H1 (cell line): ENCODE measurements at regions not wholly inside any gene's neighbourhood (a gene's known extent, or its start where the extent isn't known, plus 50 kb on each side); places are given as distances from the start of the nearest gene placed in this dataset.

Source experiments
- CTCF ChIA-PET: fragments of 300-600 bp; sonication (Branson Sonifier 250); formaldehyde crosslinking; loops from one replicate; lab custom pipeline; 2021; ENCODE audit not compliant: partially characterized antibody; lab: Charles Lee
- POLR2A ChIA-PET: fragments of 300-600 bp; sonication (Branson Sonifier 250); formaldehyde crosslinking; loops from one replicate; lab custom pipeline; 2021; ENCODE audit warnings: inconsistent platforms; ENCODE audit not compliant: partially characterized antibody; lab: Charles Lee
- DNase-seq, 2 experiments: peaks; one replicate each; pipeline versions ENCODE4 v3.0.0 to v3.0.0-alpha.2; 2010 to 2022; ENCODE audit warnings: low spot score in 2 of 2, low read depth in 1 of 2, mixed read lengths in 1 of 2
- FAIRE-seq: peaks from 2 replicates; lab custom pipeline; 2011; peaks lifted over from hg19 to GRCh38; lab: Jason Lieb, UNC
- H2AFZ ChIP-seq: 2 replicates; pipeline ENCODE4 v1.8.1; 2012; ENCODE audit warnings: low read length, inconsistent platforms
- H2AK5ac ChIP-seq: 2 replicates; pipeline ENCODE4 v1.6.1; 2013; ENCODE audit warnings: low read depth, low read length
- H2BK120ac ChIP-seq: replicated peaks from 2 replicates; pipeline ENCODE3; 2013; ENCODE audit warnings: low read depth, low read length, inconsistent platforms
- H2BK12ac ChIP-seq: 2 replicates; pipeline ENCODE4 v1.6.1; 2013; ENCODE audit warnings: low read depth, low read length
- H2BK15ac ChIP-seq: 2 replicates; pipeline ENCODE4 v1.6.1; 2013; ENCODE audit warnings: low read length
- H2BK20ac ChIP-seq: 2 replicates; pipeline ENCODE4 v1.6.1; 2013; ENCODE audit warnings: low read length
- H2BK5ac ChIP-seq: 2 replicates; pipeline ENCODE4 v1.6.1; 2013; ENCODE audit warnings: low read depth, low read length
- H3K14ac ChIP-seq: 2 replicates; pipeline ENCODE4 v1.6.1; 2013; ENCODE audit warnings: inconsistent platforms; ENCODE audit not compliant: insufficient read length
- H3K18ac ChIP-seq: 2 replicates; pipeline ENCODE4 v1.6.1; 2013; ENCODE audit warnings: low read length; ENCODE audit errors: extremely low read depth
- H3K23ac ChIP-seq: 2 replicates; pipeline ENCODE4 v1.6.1; 2013; ENCODE audit warnings: inconsistent platforms; ENCODE audit not compliant: insufficient read length
- H3K23me2 ChIP-seq: 2 replicates; pipeline ENCODE4 v1.6.1; 2013; ENCODE audit warnings: low read depth, low read length
- H3K27ac ChIP-seq: 2 replicates; pipeline ENCODE4 v1.6.1; 2011; ENCODE audit warnings: low read depth, low read length, inconsistent platforms
- H3K27me3 ChIP-seq, 4 experiments: replicated peaks in 1 of 4; 1 replicate in 1 of 4; 2 replicates in 3 of 4; pipeline versions ENCODE4 v1.6.1 to v1.8.1; 2011 to 2013; ENCODE audit warnings: low read length in 3 of 4, mild to moderate bottlenecking in 3 of 4, inconsistent platforms in 2 of 4, mixed read lengths in 2 of 4, moderate library complexity in 1 of 4; ENCODE audit not compliant: control insufficient read depth in 3 of 4, insufficient read depth in 3 of 4; ENCODE audit errors: extremely low read depth in 1 of 4
- H3K36me3 ChIP-seq, 4 experiments: 2 replicates each; pipeline versions ENCODE4 v1.6.1 to v1.8.1; 2011 to 2013; ENCODE audit warnings: mild to moderate bottlenecking in 4 of 4, low read length in 3 of 4, moderate library complexity in 2 of 4, control low read depth in 1 of 4, inconsistent platforms in 1 of 4; ENCODE audit not compliant: insufficient read depth in 4 of 4, control insufficient read depth in 2 of 4
- H3K4ac ChIP-seq: replicated peaks from 2 replicates; pipeline ENCODE3; 2013; ENCODE audit warnings: low read length, low read depth, mixed read lengths, inconsistent platforms; ENCODE audit not compliant: insufficient read length
- H3K4me1 ChIP-seq, 4 experiments: replicated peaks in 1 of 4; 1 replicate in 1 of 4; 2 replicates in 3 of 4; pipeline versions ENCODE4 v1.6.1 to v1.8.1; 2011 to 2013; ENCODE audit warnings: low read length in 3 of 4, inconsistent platforms in 2 of 4, mixed read lengths in 1 of 4; ENCODE audit not compliant: insufficient read depth in 4 of 4, control insufficient read depth in 3 of 4
- H3K4me2 ChIP-seq, 2 experiments: 2 replicates each; pipeline versions ENCODE4 v1.6.1 to v1.8.1; 2011 to 2013; ENCODE audit warnings: low read depth in 2 of 2, low read length in 2 of 2, control low read depth in 1 of 2, inconsistent platforms in 1 of 2, mild to moderate bottlenecking in 1 of 2; ENCODE audit not compliant: insufficient read depth in 1 of 2
- H3K4me3 ChIP-seq, 4 experiments: fragments of 200-600, 300-600 bp in 1 of 4; sonication (generic), shearing (Covaris generic), sonication (Bioruptor Twin) in 1 of 4; 2 replicates each; pipeline versions ENCODE4 v1.5.1 to v1.8.1; 2011 to 2016; ENCODE audit warnings: low read length in 4 of 4, low read depth in 3 of 4, control low read depth in 2 of 4, inconsistent platforms in 2 of 4, mild to moderate bottlenecking in 2 of 4, mixed read lengths in 1 of 4, moderate library complexity in 1 of 4; ENCODE audit not compliant: insufficient read depth in 2 of 4; ENCODE audit errors: extremely low read depth in 1 of 4
- H3K56ac ChIP-seq: replicated peaks from 2 replicates; pipeline ENCODE3; 2013; ENCODE audit warnings: low read depth, mild to moderate bottlenecking, mixed read lengths, low read length, inconsistent platforms; ENCODE audit not compliant: insufficient read length
- H3K79me1 ChIP-seq: 2 replicates; pipeline ENCODE4 v1.6.1; 2013; ENCODE audit warnings: low read depth, low read length, control low read depth
- H3K79me2 ChIP-seq, 2 experiments: 2 replicates each; pipeline versions ENCODE4 v1.6.1 to v1.8.1; 2012 to 2013; ENCODE audit warnings: low read length in 2 of 2, mild to moderate bottlenecking in 2 of 2, inconsistent platforms in 1 of 2; ENCODE audit not compliant: insufficient read depth in 2 of 2, control insufficient read depth in 1 of 2
- H3K9ac ChIP-seq, 4 experiments: replicated peaks in 1 of 4; 1 replicate in 1 of 4; 2 replicates in 3 of 4; pipeline versions ENCODE4 v1.6.1 to v1.8.1; 2011 to 2013; ENCODE audit warnings: low read depth in 3 of 4, low read length in 3 of 4, control low read depth in 2 of 4, mild to moderate bottlenecking in 2 of 4, moderate library complexity in 2 of 4, inconsistent platforms in 1 of 4; ENCODE audit errors: extremely low read depth in 1 of 4
- H3K9me3 ChIP-seq, 2 experiments: 2 replicates each; pipeline versions ENCODE4 v1.6.1 to v1.8.1; 2012 to 2013; ENCODE audit warnings: mild to moderate bottlenecking in 2 of 2, moderate library complexity in 2 of 2, control low read depth in 1 of 2, inconsistent platforms in 1 of 2, low read depth in 1 of 2, low read length in 1 of 2, mixed read lengths in 1 of 2; ENCODE audit not compliant: insufficient read depth in 2 of 2
- H4K20me1 ChIP-seq, 2 experiments: replicated peaks in 1 of 2; 2 replicates each; pipeline versions ENCODE3 to v1.8.1; 2011 to 2013; ENCODE audit warnings: inconsistent platforms in 2 of 2, low read length in 2 of 2, mild to moderate bottlenecking in 1 of 2; ENCODE audit not compliant: insufficient read depth in 2 of 2, control insufficient read depth in 1 of 2
- H4K5ac ChIP-seq: 2 replicates; pipeline ENCODE4 v1.6.1; 2013; ENCODE audit warnings: low read length, low read depth, mixed read lengths, inconsistent platforms; ENCODE audit not compliant: insufficient read length
- H4K8ac ChIP-seq: 2 replicates; pipeline ENCODE4 v1.8.0; 2013; ENCODE audit warnings: mild to moderate bottlenecking, moderate library complexity, low read length, inconsistent platforms; ENCODE audit not compliant: insufficient read depth; ENCODE audit errors: extremely low read depth
- H4K91ac ChIP-seq: replicated peaks from 2 replicates; pipeline ENCODE3; 2013; ENCODE audit warnings: low read length, mixed read lengths, inconsistent platforms; ENCODE audit not compliant: insufficient read length
- CHD2 ChIP-seq: IDR thresholded peaks from 2 replicates; pipeline ENCODE4 v1.6.1; 2012; ENCODE audit warnings: low read length, improper control_type of control experiment
- CREB1 ChIP-seq: IDR thresholded peaks from 2 replicates; pipeline ENCODE4 v1.6.1; 2012; ENCODE audit warnings: inconsistent platforms
- EGR1 ChIP-seq: IDR thresholded peaks from 2 replicates; pipeline ENCODE4 v1.6.1; 2011; ENCODE audit warnings: low read depth, low read length, borderline replicate concordance
- GTF2F1 ChIP-seq: IDR thresholded peaks from 2 replicates; pipeline ENCODE4 v1.6.1; 2012; ENCODE audit warnings: low read depth, low read length, improper control_type of control experiment, borderline replicate concordance
- HDAC2 ChIP-seq, 2 experiments: fragments of 300-600 bp in 1 of 2; sonication (generic) in 1 of 2; IDR thresholded peaks; 2 replicates each; pipeline ENCODE4 v1.6.1; 2011 to 2012; ENCODE audit warnings: low read depth in 2 of 2, low read length in 2 of 2, mild to moderate bottlenecking in 2 of 2, moderate library complexity in 2 of 2, borderline replicate concordance in 1 of 2, inconsistent platforms in 1 of 2
- KDM4A ChIP-seq: IDR thresholded peaks from one replicate; pipeline ENCODE4 v1.7.1; 2012; ENCODE audit warnings: low read depth, mild to moderate bottlenecking, moderate library complexity, low read length, inconsistent platforms; ENCODE audit not compliant: severe bottlenecking
- KDM5A ChIP-seq: fragments of 200-600 bp; IDR thresholded peaks from 2 replicates; pipeline ENCODE4 v1.7.1; 2012; ENCODE audit warnings: mild to moderate bottlenecking, low read length, inconsistent platforms, mixed read lengths
- NANOG ChIP-seq: IDR thresholded peaks from 2 replicates; pipeline ENCODE4 v1.6.1; 2011; ENCODE audit warnings: low read length, low read depth, mild to moderate bottlenecking, inconsistent platforms; ENCODE audit not compliant: insufficient read depth, poor library complexity, severe bottlenecking
- NRF1 ChIP-seq: IDR thresholded peaks from 2 replicates; pipeline ENCODE4 v1.6.1; 2011; ENCODE audit warnings: mild to moderate bottlenecking, low read depth, low read length, improper control_type of control experiment
- SAP30 ChIP-seq: fragments of 300-600 bp; sonication (generic); IDR thresholded peaks from 2 replicates; pipeline ENCODE4 v1.7.1; 2012; ENCODE audit warnings: low read length, moderate library complexity, mild to moderate bottlenecking, inconsistent platforms; ENCODE audit not compliant: insufficient read depth, insufficient replicate concordance
- SP1 ChIP-seq: IDR thresholded peaks from 2 replicates; pipeline ENCODE4 v1.6.1; 2011; ENCODE audit warnings: low read depth, low read length
- SRF ChIP-seq: IDR thresholded peaks from 2 replicates; pipeline ENCODE4 v1.6.1; 2011; ENCODE audit warnings: mild to moderate bottlenecking, low read depth, low read length, moderate library complexity
- TBP ChIP-seq: IDR thresholded peaks from 2 replicates; pipeline ENCODE4 v1.6.1; 2011; ENCODE audit warnings: low read depth, low read length, improper control_type of control experiment
- YY1 ChIP-seq: IDR thresholded peaks from 2 replicates; pipeline ENCODE4 v1.6.1; 2011; ENCODE audit warnings: low read depth, mild to moderate bottlenecking, low read length
- ZNF274 ChIP-seq: IDR thresholded peaks from 2 replicates; pipeline ENCODE4 v1.7.0; 2012; ENCODE audit warnings: low read length, borderline replicate concordance; ENCODE audit errors: extremely low read depth
- WGBS, 2 experiments: shearing (Covaris generic) in 1 of 2; methylation state at CpG; one replicate each; pipeline versions ENCODE4 v1.1.6 to v1.1.7; 2013 to 2015; ENCODE audit warnings: low lambda C conversion rate in 2 of 2, mixed read lengths in 2 of 2, inconsistent platforms in 1 of 2, low coverage in 1 of 2, missing lambda C conversion rate in 1 of 2; ENCODE audit not compliant: insufficient replicate concordance in 2 of 2, insufficient coverage in 1 of 2, insufficient read length in 1 of 2; ENCODE audit errors: extremely low coverage in 1 of 2, missing lambda C conversion rate in 1 of 2; 5-methylcytosine and 5-hydroxymethylcytosine counted together

- DNase-seq (no peak), FAIRE-seq (no peak)
- H2BK5ac ChIP-seq, result no peak overlapping the region
- H3K4ac ChIP-seq, result no peak overlapping the region
- H2AK5ac ChIP-seq, result no peak overlapping the region
- no peaks in the 10 kb centered on the region for H3K9me3 ChIP-seq
- H3K79me1 ChIP-seq, result no peaks in the 10 kb centered on the region
- no peak overlapping the region for H4K5ac ChIP-seq
- H3K4me3 ChIP-seq, result no peak overlapping the region
- H3K9ac ChIP-seq, result no peak overlapping the region
- no peaks in the 10 kb centered on the region; the same call in 1 of the 2 replicates for H3K23me2 ChIP-seq
- no peak overlapping the region for H2BK12ac ChIP-seq
- no peaks in the 10 kb centered on the region for H3K79me2 ChIP-seq
- H3K4me1 ChIP-seq, result peaks cover 0 to 4% (median 0%) of the 10 kb centered on the region in 4 experiments; a peak in 1 of 7 replicates
- no peak overlapping the region for H2BK20ac ChIP-seq
- WGBS, 2 experiments, result 88% methylated on average over 3 of the region's 3 CpGs; no CpG with 5 or more reads in 1 of the 2 experiments
- H4K8ac ChIP-seq, result no peak overlapping the region
- no peak overlapping the region for H2AFZ ChIP-seq
- no peaks in the 10 kb centered on the region for H4K20me1 ChIP-seq
- peaks cover 0 to 1% (median 0%) of the 10 kb centered on the region in 4 experiments; a peak in 1 of 7 replicates for H3K27me3 ChIP-seq
- no peak overlapping the region for H2BK120ac ChIP-seq
- H3K23ac ChIP-seq, result no peak overlapping the region
- CTCF ChIA-PET, result no interaction called here
- no peak overlapping the region for H3K4me2 ChIP-seq
- H3K14ac ChIP-seq, result no peak overlapping the region
- no peak overlapping the region for H3K27ac ChIP-seq
- H4K91ac ChIP-seq, result no peak overlapping the region
- H3K18ac ChIP-seq, result no peak overlapping the region
- POLR2A ChIA-PET, result no interaction called here
- H3K36me3 ChIP-seq, result no peaks in the 10 kb centered on the region
- H2BK15ac ChIP-seq, result no peak overlapping the region
- no peak overlapping the region for H3K56ac ChIP-seq
- TF ChIP-seq CREB1 (no peak), YY1 (no peak), KDM5A (no peak), EGR1 (no peak), HDAC2 (IDR thresholded peaks at IDR 0.05; ENCODE audit: borderline replicate concordance in 1 of 2, low read depth in 2 of 2, low read length in 2 of 2) (no peak), SP1 (no peak), SAP30 (no peak), GTF2F1 (no peak), ZNF274 (no peak), NANOG (no peak), NRF1 (no peak), TBP (no peak), KDM4A (no peak), SRF (no peak), CHD2 (no peak)
Measured at GRCh38 chr16:13803974-13804373, 116.0 kb upstream of the ERCC4 start.
